ENCODE measurements at regions not wholly inside any gene's neighbourhood (a gene's known extent, or its start where the extent isn't known, plus 50 kb on each side); places are given as distances from the start of the nearest gene placed in this dataset.

DNA sequence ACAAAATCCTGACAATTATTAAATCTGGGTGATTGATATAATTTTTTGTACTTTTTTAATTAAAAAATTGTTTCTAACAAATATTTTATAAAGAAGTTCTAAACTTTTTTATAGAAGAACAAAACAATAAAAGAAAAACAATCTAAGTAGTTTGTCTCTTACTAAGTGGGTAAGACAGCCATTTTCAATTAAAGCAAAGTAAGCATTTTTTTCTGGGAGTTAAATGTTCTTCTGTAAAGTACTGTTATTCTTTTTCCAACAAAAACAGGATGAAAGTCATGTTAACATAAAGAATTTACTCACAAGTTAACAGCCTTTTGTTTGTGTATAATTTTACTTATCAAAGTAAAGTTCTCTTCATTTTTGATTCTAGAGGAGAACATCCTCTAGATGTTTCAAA lies 1029.9 kb downstream of the JRKL start:
- H3K9me3 ChIP-seq (ENCODE audit: insufficient read depth, low read length) = no peaks in the 10 kb centered on the region
- no peaks in the 10 kb centered on the region for H3K79me2 ChIP-seq (ENCODE audit: low read length)
- H3K4me1 ChIP-seq (ENCODE audit: low read length) = no peaks in the 10 kb centered on the region
- TF ChIP-seq, protein P1, sequence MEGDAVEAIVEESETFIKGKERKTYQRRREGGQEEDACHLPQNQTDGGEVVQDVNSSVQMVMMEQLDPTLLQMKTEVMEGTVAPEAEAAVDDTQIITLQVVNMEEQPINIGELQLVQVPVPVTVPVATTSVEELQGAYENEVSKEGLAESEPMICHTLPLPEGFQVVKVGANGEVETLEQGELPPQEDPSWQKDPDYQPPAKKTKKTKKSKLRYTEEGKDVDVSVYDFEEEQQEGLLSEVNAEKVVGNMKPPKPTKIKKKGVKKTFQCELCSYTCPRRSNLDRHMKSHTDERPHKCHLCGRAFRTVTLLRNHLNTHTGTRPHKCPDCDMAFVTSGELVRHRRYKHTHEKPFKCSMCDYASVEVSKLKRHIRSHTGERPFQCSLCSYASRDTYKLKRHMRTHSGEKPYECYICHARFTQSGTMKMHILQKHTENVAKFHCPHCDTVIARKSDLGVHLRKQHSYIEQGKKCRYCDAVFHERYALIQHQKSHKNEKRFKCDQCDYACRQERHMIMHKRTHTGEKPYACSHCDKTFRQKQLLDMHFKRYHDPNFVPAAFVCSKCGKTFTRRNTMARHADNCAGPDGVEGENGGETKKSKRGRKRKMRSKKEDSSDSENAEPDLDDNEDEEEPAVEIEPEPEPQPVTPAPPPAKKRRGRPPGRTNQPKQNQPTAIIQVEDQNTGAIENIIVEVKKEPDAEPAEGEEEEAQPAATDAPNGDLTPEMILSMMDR (IDR thresholded peaks at IDR 0.05; ENCODE audit: low read depth, low read length) = no peak
- no peak for TF ChIP-seq EZH2phosphoT487 (IDR thresholded peaks at IDR 0.05; ENCODE audit: low read depth)
- H3K9ac ChIP-seq (ENCODE audit: low read length) = no peak overlapping the region
- no peak overlapping the region for H3K4me2 ChIP-seq (ENCODE audit: low read length)
- no peak overlapping the region for H3K27ac ChIP-seq (ENCODE audit: low read length)
- no peak overlapping the region for H3K4me3 ChIP-seq (ENCODE audit: low read length)
- H2AFZ ChIP-seq (ENCODE audit: low read depth, low read length) = no peak overlapping the region
- H3K36me3 ChIP-seq (replicated peaks; ENCODE audit: low read depth, low read length) = no peaks in the 10 kb centered on the region
- no peaks in the 10 kb centered on the region for H4K20me1 ChIP-seq (ENCODE audit: insufficient read depth, low read length)
- no peaks in the 10 kb centered on the region for H3K27me3 ChIP-seq (ENCODE audit: low read depth, low read length)

DNA sequence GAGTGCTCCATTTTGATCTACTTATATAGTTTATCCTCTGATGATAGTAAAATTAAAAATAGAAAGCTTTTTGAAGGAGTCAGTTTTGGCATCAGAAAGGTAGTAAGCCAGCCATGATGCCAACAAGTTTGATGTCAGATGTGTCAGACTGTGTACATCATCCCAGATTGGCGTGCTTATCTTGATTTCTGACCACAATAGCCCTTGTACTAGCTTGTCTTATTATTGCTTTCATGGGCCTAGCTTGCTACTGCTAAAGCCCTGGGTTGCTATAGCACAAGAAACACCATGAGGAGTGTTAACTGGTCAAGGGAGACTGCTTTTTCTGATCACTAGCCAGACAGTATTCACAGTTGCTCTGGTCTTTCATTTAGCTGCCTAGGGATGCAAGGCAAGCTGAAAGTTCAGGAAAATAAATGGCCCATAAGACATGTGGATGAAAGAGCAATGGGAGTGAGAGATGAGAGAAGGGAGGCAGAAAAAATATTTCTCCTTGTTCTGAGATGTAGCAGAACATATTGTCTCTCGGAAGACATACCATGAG lies 1038.5 kb downstream of the JRKL start:
- Histone ChIP-seq H3K36me3 (replicated peaks; ENCODE audit: low read depth, low read length) (no peaks in the 10 kb centered on the region), H4K20me1 (ENCODE audit: insufficient read depth, low read length) (no peaks in the 10 kb centered on the region), H3K27me3 (ENCODE audit: low read depth, low read length) (no peaks in the 10 kb centered on the region), H3K9ac (ENCODE audit: low read length) (no peak overlapping the region), H3K27ac (ENCODE audit: low read length) (no peak overlapping the region), H2AFZ (ENCODE audit: low read depth, low read length) (no peak overlapping the region), H3K4me1 (ENCODE audit: low read length) (no peaks in the 10 kb centered on the region), H3K4me3 (ENCODE audit: low read length) (no peak overlapping the region), H3K79me2 (ENCODE audit: low read length) (no peaks in the 10 kb centered on the region), H3K9me3 (ENCODE audit: insufficient read depth, low read length) (no peaks in the 10 kb centered on the region), H3K4me2 (ENCODE audit: low read length) (no peak overlapping the region)
- no peak for TF ChIP-seq EZH2phosphoT487 (IDR thresholded peaks at IDR 0.05; ENCODE audit: low read depth)
- TF ChIP-seq, protein P1 (IDR thresholded peaks at IDR 0.05; ENCODE audit: low read depth, low read length) = no peak

DNA sequence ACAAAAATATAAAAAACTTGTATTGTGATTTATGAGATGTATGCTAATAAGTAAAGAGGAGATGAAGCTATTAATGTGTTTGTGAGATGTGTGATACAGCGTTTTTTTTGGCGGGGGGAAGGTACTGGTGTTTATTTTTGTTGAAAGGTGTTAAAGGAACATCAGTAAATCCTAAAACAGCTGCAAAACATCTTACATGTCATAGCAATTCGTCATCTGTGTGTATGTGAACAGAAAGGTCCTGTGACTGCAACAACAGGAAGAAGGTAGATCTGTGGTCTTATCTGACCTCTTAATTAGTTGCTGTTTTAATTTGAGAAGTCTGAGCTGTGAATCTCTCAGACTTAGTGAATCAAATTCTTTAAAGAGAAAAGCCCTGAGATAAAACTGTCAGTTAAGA lies 1041.1 kb downstream of the JRKL start:
- no peaks in the 10 kb centered on the region for H4K20me1 ChIP-seq (ENCODE audit: insufficient read depth, low read length)
- H3K4me1 ChIP-seq (ENCODE audit: low read length) = no peaks in the 10 kb centered on the region
- TF ChIP-seq, protein P1 (IDR thresholded peaks at IDR 0.05; ENCODE audit: low read depth, low read length) = no peak
- no peak for TF ChIP-seq EZH2phosphoT487 (IDR thresholded peaks at IDR 0.05; ENCODE audit: low read depth)
- no peak overlapping the region for H3K27ac ChIP-seq (ENCODE audit: low read length)
- H3K36me3 ChIP-seq (replicated peaks; ENCODE audit: low read depth, low read length) = no peaks in the 10 kb centered on the region
- no peaks in the 10 kb centered on the region for H3K9me3 ChIP-seq (ENCODE audit: insufficient read depth, low read length)
- H3K4me3 ChIP-seq (ENCODE audit: low read length) = no peak overlapping the region
- H3K4me2 ChIP-seq (ENCODE audit: low read length) = no peak overlapping the region
- H3K27me3 ChIP-seq (ENCODE audit: low read depth, low read length) = no peaks in the 10 kb centered on the region
- no peaks in the 10 kb centered on the region for H3K79me2 ChIP-seq (ENCODE audit: low read length)
- H3K9ac ChIP-seq (ENCODE audit: low read length) = no peak overlapping the region
- H2AFZ ChIP-seq (ENCODE audit: low read depth, low read length) = no peak overlapping the region

DNA sequence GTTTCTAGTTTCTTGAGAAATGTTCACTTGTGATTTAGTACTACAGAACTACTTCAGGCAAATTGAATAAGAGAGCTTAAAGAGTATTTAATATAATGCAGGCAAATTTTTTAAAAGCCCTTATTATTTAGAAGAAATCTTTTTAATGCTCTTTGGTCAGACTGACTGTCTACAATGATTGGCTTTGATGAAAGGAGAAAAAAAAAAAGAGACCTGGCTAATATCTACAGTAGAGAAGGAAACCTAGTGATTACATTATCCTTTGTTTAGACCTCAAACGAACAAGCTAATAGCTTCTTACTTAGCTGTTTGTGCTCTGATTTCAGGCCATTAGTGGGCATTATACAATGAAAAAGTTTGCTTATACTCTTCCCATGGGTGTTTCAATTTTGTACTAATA lies 1043.1 kb downstream of the JRKL start:
- H3K4me2 ChIP-seq (ENCODE audit: low read length) = no peak overlapping the region
- no peaks in the 10 kb centered on the region for H3K36me3 ChIP-seq (replicated peaks; ENCODE audit: low read depth, low read length)
- H3K4me3 ChIP-seq (ENCODE audit: low read length) = no peak overlapping the region
- H3K79me2 ChIP-seq (ENCODE audit: low read length) = no peaks in the 10 kb centered on the region
- no peaks in the 10 kb centered on the region for H3K4me1 ChIP-seq (ENCODE audit: low read length)
- H3K9ac ChIP-seq (ENCODE audit: low read length) = no peak overlapping the region
- TF ChIP-seq, protein P1 (IDR thresholded peaks at IDR 0.05; ENCODE audit: low read depth, low read length) = no peak
- TF ChIP-seq EZH2phosphoT487 (IDR thresholded peaks at IDR 0.05; ENCODE audit: low read depth) = no peak
- H3K27me3 ChIP-seq (ENCODE audit: low read depth, low read length) = no peaks in the 10 kb centered on the region
- H3K9me3 ChIP-seq (ENCODE audit: insufficient read depth, low read length) = no peaks in the 10 kb centered on the region
- H2AFZ ChIP-seq (ENCODE audit: low read depth, low read length) = no peak overlapping the region
- H4K20me1 ChIP-seq (ENCODE audit: insufficient read depth, low read length) = no peaks in the 10 kb centered on the region
- no peak overlapping the region for H3K27ac ChIP-seq (ENCODE audit: low read length)

All from OCI-LY3 (cell line).